IMR-90 (cell line): ENCODE measurements at regions not wholly inside any gene's neighbourhood (a gene's known extent, or its start where the extent isn't known, plus 50 kb on each side); places are given as distances from the start of the nearest gene placed in this dataset.

Source experiments
- ATAC-seq: fragments of 200-7000 bp; cut with Tn5 transposase; 2 replicates; pipeline ENCODE4 v1.9.1; 2020; ENCODE audit warnings: low read depth, mild to moderate bottlenecking, moderate library complexity
- BruUV-seq: library from RNA; stranded (reverse); fragments of 400-500 nt; replicated peaks from 2 replicates; lab custom pipeline; 2021; lab: Mats Ljungman, UMichigan
- CTCF ChIA-PET: fragments of 300-600 bp; formaldehyde crosslinking; extraction: SDS; loops from one replicate; lab custom pipeline; 2021; ENCODE audit warnings: antibody characterized with exemption; lab: Yijun Ruan, JAX
- POLR2A ChIA-PET: fragments of 300-600 bp; sonication (Branson Sonifier 250); formaldehyde crosslinking; loops from one replicate; lab custom pipeline; 2022; ENCODE audit warnings: antibody characterized with exemption; ENCODE audit not compliant: unreplicated experiment; lab: Charles Lee
- DNase-seq: peaks from one replicate; pipeline ENCODE4 v3.0.0; 2013
- H2AFZ ChIP-seq: replicated peaks from 2 replicates; pipeline ENCODE3; 2013; ENCODE audit warnings: low read length, mild to moderate bottlenecking; ENCODE audit not compliant: poor library complexity
- H2AK5ac ChIP-seq: 2 replicates; pipeline ENCODE4 v1.6.1; 2013; ENCODE audit warnings: low read depth, low read length, inconsistent platforms
- H2AK9ac ChIP-seq: replicated peaks from 2 replicates; pipeline ENCODE3; 2013; ENCODE audit warnings: mild to moderate bottlenecking, low read depth, low read length, moderate library complexity; ENCODE audit not compliant: poor library complexity
- H2BK120ac ChIP-seq: 2 replicates; pipeline ENCODE4 v1.6.1; 2013; ENCODE audit warnings: low read depth, low read length, inconsistent platforms
- H2BK15ac ChIP-seq: 3 replicates; pipeline ENCODE4 v1.6.1; 2013; ENCODE audit warnings: low read depth, low read length, inconsistent platforms
- H2BK20ac ChIP-seq: 2 replicates; pipeline ENCODE4 v1.6.1; 2013; ENCODE audit warnings: low read depth, mild to moderate bottlenecking, inconsistent platforms, low read length, moderate library complexity
- H2BK5ac ChIP-seq: 2 replicates; pipeline ENCODE4 v1.6.1; 2013; ENCODE audit warnings: mild to moderate bottlenecking, low read depth, low read length, inconsistent platforms; ENCODE audit not compliant: poor library complexity, severe bottlenecking
- H3K14ac ChIP-seq: replicated peaks from 2 replicates; pipeline ENCODE4 v1.6.1; 2013; ENCODE audit warnings: low read depth, low read length, inconsistent platforms
- H3K18ac ChIP-seq: 2 replicates; pipeline ENCODE4 v1.6.1; 2013; ENCODE audit warnings: low read depth, low read length, control low read depth
- H3K23ac ChIP-seq: 2 replicates; pipeline ENCODE4 v1.6.1; 2013; ENCODE audit warnings: low read depth, low read length, inconsistent platforms
- H3K27ac ChIP-seq: 2 replicates; pipeline ENCODE4 v1.5.1; 2013; ENCODE audit warnings: mild to moderate bottlenecking, control low read depth, low read length; ENCODE audit not compliant: insufficient read depth
- H3K27me3 ChIP-seq: 2 replicates; pipeline ENCODE4 v1.6.1; 2013; ENCODE audit warnings: low read length; ENCODE audit not compliant: control insufficient read depth, insufficient read depth
- H3K36me3 ChIP-seq: 2 replicates; pipeline ENCODE4 v1.6.1; 2013; ENCODE audit warnings: low read length, mixed read lengths; ENCODE audit not compliant: control insufficient read depth, insufficient read depth
- H3K4ac ChIP-seq: 2 replicates; pipeline ENCODE4 v1.6.1; 2013; ENCODE audit warnings: low read depth, low read length, inconsistent platforms
- H3K4me1 ChIP-seq: 2 replicates; pipeline ENCODE4 v1.6.1; 2013; ENCODE audit warnings: low read length, mixed read lengths; ENCODE audit not compliant: control insufficient read depth, insufficient read depth
- H3K4me2 ChIP-seq: 2 replicates; pipeline ENCODE4 v1.6.1; 2013; ENCODE audit warnings: low read depth, mild to moderate bottlenecking, control low read depth, low read length, moderate library complexity
- H3K4me3 ChIP-seq: 2 replicates; pipeline ENCODE4 v1.5.1; 2013; ENCODE audit warnings: low read depth, mild to moderate bottlenecking, control low read depth, low read length, moderate library complexity; ENCODE audit not compliant: insufficient read depth
- H3K56ac ChIP-seq: 2 replicates; pipeline ENCODE4 v1.6.1; 2013; ENCODE audit warnings: low read length, inconsistent platforms; ENCODE audit not compliant: insufficient read depth; ENCODE audit errors: extremely low read depth
- H3K79me1 ChIP-seq, 2 experiments: 2 replicates each; pipeline ENCODE4 v1.6.1; 2013; ENCODE audit warnings: low read length in 2 of 2, inconsistent platforms in 1 of 2, low read depth in 1 of 2
- H3K9ac ChIP-seq: 2 replicates; pipeline ENCODE4 v1.6.1; 2013; ENCODE audit warnings: low read depth, low read length, control low read depth
- H3K9me1 ChIP-seq: 2 replicates; pipeline ENCODE4 v1.6.1; 2013; ENCODE audit warnings: low read length, inconsistent platforms; ENCODE audit not compliant: insufficient read depth
- H3K9me3 ChIP-seq: 2 replicates; pipeline ENCODE4 v1.6.1; 2013; ENCODE audit warnings: low read length; ENCODE audit not compliant: control insufficient read depth, insufficient read depth
- H4K20me1 ChIP-seq: 2 replicates; pipeline ENCODE4 v1.6.1; 2013; ENCODE audit warnings: low read length, inconsistent platforms; ENCODE audit not compliant: insufficient read depth
- H4K5ac ChIP-seq: 2 replicates; pipeline ENCODE4 v1.6.1; 2013; ENCODE audit warnings: mild to moderate bottlenecking, low read depth, low read length, control low read depth
- H4K8ac ChIP-seq, 2 experiments: 2 replicates each; pipeline ENCODE4 v1.6.1; 2013; ENCODE audit warnings: low read depth in 2 of 2, low read length in 2 of 2, control low read depth in 1 of 2, inconsistent platforms in 1 of 2
- H4K91ac ChIP-seq: 2 replicates; pipeline ENCODE4 v1.6.1; 2013; ENCODE audit warnings: low read depth, low read length, inconsistent platforms; ENCODE audit not compliant: insufficient read depth
- BHLHE40 ChIP-seq: fragments of 150-350 bp; IDR thresholded peaks from 2 replicates; pipeline ENCODE4 v1.6.1; 2016; ENCODE audit warnings: mild to moderate bottlenecking, low read depth, low read length
- CEBPB ChIP-seq: IDR thresholded peaks from 2 replicates; pipeline ENCODE4 v1.6.1; 2012; ENCODE audit warnings: low read depth, low read length, improper control_type of control experiment
- CHD1 ChIP-seq: IDR thresholded peaks from 2 replicates; pipeline ENCODE4 v1.6.1; 2012; ENCODE audit warnings: low read depth, low read length, improper control_type of control experiment
- CTCF ChIP-seq: conservative IDR thresholded peaks from 2 replicates; pipeline ENCODE4 v1.5.1; 2012; ENCODE audit warnings: mild to moderate bottlenecking, low read depth, low read length, improper control_type of control experiment
- ELK1 ChIP-seq: fragments of 150-350 bp; IDR thresholded peaks from 2 replicates; pipeline ENCODE4 v1.6.1; 2016; ENCODE audit warnings: low read depth, mild to moderate bottlenecking, low read length, moderate library complexity, borderline replicate concordance
- FOS ChIP-seq: fragments of 150-350 bp; IDR thresholded peaks from 2 replicates; pipeline ENCODE4 v1.6.1; 2016; ENCODE audit warnings: low read depth, low read length
- MAFK ChIP-seq: IDR thresholded peaks from 2 replicates; pipeline ENCODE4 v1.6.1; 2012; ENCODE audit warnings: low read depth, low read length, improper control_type of control experiment
- MAZ ChIP-seq: IDR thresholded peaks from 2 replicates; pipeline ENCODE4 v1.6.1; 2012; ENCODE audit warnings: low read depth, mild to moderate bottlenecking, low read length, improper control_type of control experiment, moderate library complexity, borderline replicate concordance
- MXI1 ChIP-seq: IDR thresholded peaks from 2 replicates; pipeline ENCODE4 v1.6.1; 2012; ENCODE audit warnings: low read depth, mild to moderate bottlenecking, low read length, moderate library complexity, borderline replicate concordance
- NFE2L2 ChIP-seq: fragments of 150-350 bp; IDR thresholded peaks from 2 replicates; pipeline ENCODE4 v1.6.1; 2016; ENCODE audit warnings: low read depth, mild to moderate bottlenecking, low read length
- POLR2A ChIP-seq: IDR thresholded peaks from 2 replicates; pipeline ENCODE4 v1.6.1; 2012; ENCODE audit warnings: mild to moderate bottlenecking, low read depth, low read length
- RAD21 ChIP-seq: IDR thresholded peaks from 2 replicates; pipeline ENCODE4 v1.6.1; 2012; ENCODE audit warnings: low read length, improper control_type of control experiment
- RCOR1 ChIP-seq: IDR thresholded peaks from 2 replicates; pipeline ENCODE4 v1.6.1; 2012; ENCODE audit warnings: mild to moderate bottlenecking, low read length, improper control_type of control experiment; ENCODE audit not compliant: insufficient replicate concordance
- RFX5 ChIP-seq: IDR thresholded peaks from 2 replicates; pipeline ENCODE4 v1.8.0; 2012; ENCODE audit warnings: low read depth, mild to moderate bottlenecking, low read length, moderate library complexity
- SMC3 ChIP-seq: fragments of 150-350 bp; IDR thresholded peaks from 2 replicates; pipeline ENCODE4 v1.6.1; 2016; ENCODE audit warnings: low read depth, mild to moderate bottlenecking, antibody characterized with exemption, low read length, moderate library complexity
- USF2 ChIP-seq: fragments of 150-350 bp; IDR thresholded peaks from 2 replicates; pipeline ENCODE4 v1.6.1; 2017; ENCODE audit warnings: mild to moderate bottlenecking, antibody characterized with exemption, low read length, low read depth
- WGBS, 2 experiments: methylation state at CpG; one replicate each; pipeline versions ENCODE4 v1.1.5 to v1.1.7; 2013; ENCODE audit warnings: missing lambda C conversion rate in 2 of 2; ENCODE audit not compliant: insufficient read length in 1 of 2; ENCODE audit errors: extremely low coverage in 2 of 2; 5-methylcytosine and 5-hydroxymethylcytosine counted together
- dilution Hi-C: fragments of 300-500 bp; cut with HindIII; formaldehyde crosslinking; loops from one replicate; pipeline ENCODE4 v1.14.3; 2018; ENCODE audit warnings: low sequenced_read_pairs; ENCODE audit not compliant: unreplicated experiment
- in situ Hi-C: fragments of 300-500 bp; cut with MboI; formaldehyde crosslinking; loops from 3 replicates; pipeline ENCODE4 v1.14.3; 2019; ENCODE audit warnings: low sequenced_read_pairs, inconsistent platforms, mixed read lengths
- intact Hi-C: fragments of 100-400 bp; cut with micrococcal nuclease; formaldehyde crosslinking; loops from 2 replicates; pipeline ENCODE4 v1.10.0; 2022

- H3K27me3 ChIP-seq: peaks cover 1% of the 10 kb centered on the region; the same call in 1 of the 2 replicates
- no peak overlapping the region for H2AFZ ChIP-seq
- no peak overlapping the region for H3K4me2 ChIP-seq
- H3K27ac ChIP-seq: no peak overlapping the region
- H3K79me1 ChIP-seq: no peaks in the 10 kb centered on the region
- no peak for DNase-seq
- no peak overlapping the region for H2AK5ac ChIP-seq
- no peak overlapping the region for H2AK9ac ChIP-seq
- no peak overlapping the region for H4K8ac ChIP-seq
- H3K18ac ChIP-seq: no peak overlapping the region
- ChIA-PET CTCF (interaction anchor here (0.7 kb wide), 1 partner anchor 113 kb away, joined by 5 read pairs; no protein-coding TSS in a partner anchor), POLR2A (no interaction called here)
- in situ Hi-C loops: loop anchor here (5.0 kb wide), 1 partner anchor 622 kb away; no protein-coding TSS in a partner anchor
- no peaks in the 10 kb centered on the region for H3K9me3 ChIP-seq
- BruUV-seq: no TSS peak
- H3K4me3 ChIP-seq: no peak overlapping the region
- H4K20me1 ChIP-seq: no peaks in the 10 kb centered on the region
- no peak overlapping the region for H2BK15ac ChIP-seq
- no peak overlapping the region for H3K9ac ChIP-seq
- H3K56ac ChIP-seq: no peak overlapping the region
- dilution Hi-C loops: no loop called here
- no peak overlapping the region for H2BK5ac ChIP-seq
- H3K9me1 ChIP-seq: peaks cover 6% of the 10 kb centered on the region; the same call in 1 of the 2 replicates
- H3K4ac ChIP-seq: no peak overlapping the region
- H3K23ac ChIP-seq: no peak overlapping the region
- H3K4me1 ChIP-seq: peaks cover 6% of the 10 kb centered on the region
- no peak overlapping the region for H4K5ac ChIP-seq
- H3K36me3 ChIP-seq: no peaks in the 10 kb centered on the region
- WGBS, 2 experiments: no CpG with 5 or more reads among the region's 4 CpGs
- no peak for ATAC-seq
- H4K91ac ChIP-seq: no peak overlapping the region
- H2BK120ac ChIP-seq: no peak overlapping the region
- no peak overlapping the region for H3K14ac ChIP-seq
- no peak overlapping the region for H2BK20ac ChIP-seq
- intact Hi-C loops: loop anchor here (5.0 to 10.0 kb wide), 2 partner anchors 122 to 505 kb away; no protein-coding TSS in a partner anchor
- TF ChIP-seq RAD21 (no peak), MXI1 (no peak), CEBPB (no peak), BHLHE40 (no peak), ELK1 (no peak), CHD1 (no peak), CTCF (no peak), USF2 (no peak), SMC3 (no peak), MAZ (no peak), RFX5 (no peak), MAFK (no peak), POLR2A (no peak), RCOR1 (no peak), FOS (no peak), NFE2L2 (no peak)
Observed at GRCh38 chr10:44309361-44309760, 75.5 kb downstream of the CXCL12 start.
